ENCODE measurements at regions not wholly inside any gene's neighbourhood (a gene's known extent, or its start where the extent isn't known, plus 50 kb on each side); places are given as distances from the start of the nearest gene placed in this dataset.

DNA sequence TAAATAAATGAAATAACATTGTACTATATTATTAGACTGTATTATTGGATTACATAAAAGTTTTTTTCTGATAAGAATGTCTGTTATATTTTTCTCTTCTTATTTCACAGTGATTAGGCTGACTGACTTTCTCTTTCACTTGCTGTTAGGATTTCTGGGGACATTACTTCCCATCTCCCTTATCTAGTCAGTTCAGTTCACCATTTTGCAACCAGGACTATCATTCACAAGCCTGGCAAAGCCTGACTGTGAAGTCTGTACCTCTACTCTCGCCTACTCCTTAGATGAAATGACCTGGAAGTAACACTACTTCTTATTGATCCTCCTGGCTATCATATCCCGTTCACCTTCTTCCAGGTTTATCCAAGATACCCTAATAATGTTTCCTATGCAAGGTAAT lies 676.6 kb downstream of the USP25 start:
- no peak overlapping the region for H3K4me3 ChIP-seq (ENCODE audit: low read depth, low read length)
- DNase-seq (ENCODE audit: low read depth) = no peak
- no peak for TF ChIP-seq CTCF (IDR thresholded peaks at IDR 0.05; ENCODE audit: low read depth, low read length, missing control alignments)
- in situ Hi-C loops (cut with HindIII; ENCODE audit: low sequenced_read_pairs) = no loop called here

GRCh38 chr21:16407403-16408240 lies 677.8 kb downstream of the USP25 start:
- no peak for DNase-seq (ENCODE audit: low read depth)
- in situ Hi-C loops (cut with HindIII; ENCODE audit: low sequenced_read_pairs) = no loop called here
- TF ChIP-seq CTCF (IDR thresholded peaks at IDR 0.05; ENCODE audit: low read depth, low read length, missing control alignments) = no peak
- no peak overlapping the region for H3K4me3 ChIP-seq (ENCODE audit: low read depth, low read length)

GRCh38 chr21:16408280-16408679 lies 678.5 kb downstream of the USP25 start:
- in situ Hi-C loops (cut with HindIII; ENCODE audit: low sequenced_read_pairs) = no loop called here

GRCh38 chr21:16409352-16409751 lies 679.6 kb downstream of the USP25 start:
- H3K4me3 ChIP-seq (ENCODE audit: low read depth, low read length) = no peak overlapping the region
- no peak for DNase-seq (ENCODE audit: low read depth)
- TF ChIP-seq CTCF (IDR thresholded peaks at IDR 0.05; ENCODE audit: low read depth, low read length, missing control alignments) = no peak
- in situ Hi-C loops (cut with HindIII; ENCODE audit: low sequenced_read_pairs) = no loop called here

More at GRCh38 chr21:16408280-16408679, 678.5 kb downstream of the USP25 start:
- DNase-seq (ENCODE audit: low read depth) = no peak
- H3K4me3 ChIP-seq (ENCODE audit: low read depth, low read length) = no peak overlapping the region
- TF ChIP-seq CTCF (IDR thresholded peaks at IDR 0.05; ENCODE audit: low read depth, low read length, missing control alignments) = no peak

- in situ Hi-C loops (cut with HindIII; ENCODE audit: low sequenced_read_pairs) = no loop called here
- no peak for TF ChIP-seq CTCF (IDR thresholded peaks at IDR 0.05; ENCODE audit: low read depth, low read length, missing control alignments)
- H3K4me3 ChIP-seq (ENCODE audit: low read depth, low read length) = no peak overlapping the region
- no peak for DNase-seq (ENCODE audit: low read depth)
Measured at GRCh38 chr21:16418226-16418625, 688.4 kb downstream of the USP25 start.

GRCh38 chr21:16418642-16419041 lies 688.9 kb downstream of the USP25 start:
- peak overlapping the region; percentile 55 for H3K4me3 ChIP-seq (ENCODE audit: low read depth, low read length)
- no peak for DNase-seq (ENCODE audit: low read depth)
- TF ChIP-seq CTCF (IDR thresholded peaks at IDR 0.05; ENCODE audit: low read depth, low read length, missing control alignments) = no peak
- in situ Hi-C loops (cut with HindIII; ENCODE audit: low sequenced_read_pairs) = no loop called here

Data from astrocyte of the cerebellum (primary cell).